Activated T-helper 1 cell treated with Interleukin-2 at 50 U/mL for 16 hours (primary cell): ENCODE measurements at regions not wholly inside any gene's neighbourhood (a gene's known extent, or its start where the extent isn't known, plus 50 kb on each side); places are given as distances from the start of the nearest gene placed in this dataset.
"Not testable (repeated sequence)": the region's sequence is repeated elsewhere in the genome, so short reads cannot be mapped to it uniquely, and the experiment has no call there.

ENCODE experiments used
- DNase-seq: peaks from one replicate; pipeline ENCODE4 v3.0.0-alpha.2; 2020; ENCODE audit warnings: low read depth

DNA sequence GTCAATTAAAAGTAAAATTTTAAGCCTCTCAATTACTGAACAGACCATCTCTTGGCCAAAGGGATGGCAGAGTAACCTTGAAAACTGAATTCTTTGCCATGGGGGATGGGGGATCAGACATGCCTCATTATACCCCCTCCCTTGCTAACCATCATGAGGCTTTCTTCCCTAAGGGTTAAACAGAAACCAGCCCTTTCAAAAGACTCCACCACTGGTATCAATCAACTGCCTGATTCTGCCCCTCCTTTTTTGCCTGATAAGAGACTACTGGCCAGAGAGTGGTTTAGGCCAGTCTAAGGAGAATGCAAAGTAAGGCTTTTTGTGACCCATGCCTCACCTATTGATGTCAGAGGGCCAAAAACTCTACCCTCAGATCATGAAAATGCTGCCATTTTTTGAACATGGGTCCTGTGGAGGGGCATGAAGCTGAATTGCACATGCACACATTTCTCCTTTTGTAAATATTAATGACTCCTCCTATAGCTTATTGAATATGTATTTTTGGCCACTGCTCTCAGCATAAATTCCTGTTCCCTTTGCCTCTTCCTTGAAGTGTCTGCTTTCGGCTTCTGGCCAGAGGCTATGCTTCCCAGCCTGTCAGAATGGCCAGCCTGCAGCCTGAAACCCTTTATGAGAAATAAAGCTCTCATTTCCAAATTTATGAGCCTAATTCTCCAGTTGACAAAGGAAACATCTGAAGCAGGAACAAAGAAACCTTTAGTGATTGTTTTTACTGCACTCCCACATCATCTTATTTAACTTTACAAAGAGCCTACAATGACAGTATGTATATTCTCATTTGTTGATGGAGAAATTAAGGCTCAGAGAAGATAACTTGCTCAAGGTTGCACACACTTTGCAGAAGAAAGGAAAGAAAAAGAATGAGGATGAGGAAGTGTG is 270.7 kb upstream of the CELF4 start:
- DNase-seq: no peak

DNA sequence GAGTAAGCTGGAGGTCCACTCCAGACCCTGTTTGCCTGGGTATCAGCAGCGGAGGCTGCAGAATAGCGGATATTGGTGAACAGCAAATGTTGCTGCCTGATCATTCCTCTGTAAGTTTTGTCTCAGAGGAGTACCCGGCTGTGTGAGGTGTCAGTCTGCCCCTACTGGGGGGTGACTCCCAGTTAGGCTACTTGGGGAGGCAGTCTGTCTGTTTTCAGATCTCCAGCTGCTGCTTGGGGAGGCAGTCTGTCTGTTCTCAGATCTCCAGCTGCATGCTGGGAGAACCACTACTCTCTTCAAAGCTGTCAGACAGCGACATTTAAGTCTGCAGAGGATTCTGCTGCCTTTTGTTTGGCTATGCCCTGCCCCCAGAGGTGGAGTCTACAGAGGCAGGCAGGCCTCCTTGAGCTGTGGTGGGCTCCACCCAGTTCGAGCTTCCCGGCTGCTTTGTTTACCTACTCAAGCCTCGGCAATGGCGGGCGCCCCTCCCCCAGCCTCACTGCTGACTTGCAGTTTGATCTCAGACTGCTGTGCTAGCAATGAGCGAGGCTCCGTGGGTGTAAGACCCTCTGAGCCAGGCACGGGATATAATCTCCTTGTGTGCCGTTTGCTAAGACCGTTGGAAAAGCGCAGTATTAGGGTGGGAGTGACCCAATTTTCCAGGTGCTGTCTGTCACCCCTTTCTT is 266.6 kb upstream of the CELF4 start:
- DNase-seq: not testable (repeated sequence)

- no peak for DNase-seq
Measured at GRCh38 chr18:37812961-37813360, 247.4 kb upstream of the CELF4 start.

DNA sequence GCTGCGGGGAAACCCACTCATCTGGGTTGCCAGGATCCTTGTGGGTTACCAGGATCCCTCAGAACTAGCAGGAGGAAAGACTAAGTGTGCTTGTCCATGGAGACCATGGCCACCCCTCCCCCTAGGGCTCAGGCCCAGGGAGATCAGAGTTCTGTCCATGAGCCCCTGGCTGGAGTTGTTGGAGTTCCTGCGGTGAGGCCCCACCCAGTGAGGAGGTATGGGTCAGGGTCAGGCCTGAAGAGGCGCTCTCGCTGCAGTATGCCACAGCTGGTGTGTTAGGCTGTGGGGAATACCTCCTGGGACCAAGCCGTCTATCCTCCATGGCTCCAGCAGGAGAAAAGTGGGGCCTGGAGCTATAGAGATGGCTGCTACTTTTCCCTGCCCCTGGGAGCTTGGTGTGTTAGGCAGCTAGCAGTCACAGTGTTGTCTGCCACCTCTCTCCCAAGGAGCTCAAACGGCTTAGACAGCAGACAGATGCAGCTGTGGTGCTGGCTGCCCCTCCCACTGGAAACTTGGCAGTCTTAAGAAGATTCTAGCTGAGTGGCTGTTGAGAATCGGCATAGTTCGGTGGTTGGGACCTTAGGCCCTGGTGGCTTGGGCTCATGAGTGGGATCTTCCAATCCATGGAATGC is 240.3 kb upstream of the CELF4 start:
- DNase-seq: no peak

DNA sequence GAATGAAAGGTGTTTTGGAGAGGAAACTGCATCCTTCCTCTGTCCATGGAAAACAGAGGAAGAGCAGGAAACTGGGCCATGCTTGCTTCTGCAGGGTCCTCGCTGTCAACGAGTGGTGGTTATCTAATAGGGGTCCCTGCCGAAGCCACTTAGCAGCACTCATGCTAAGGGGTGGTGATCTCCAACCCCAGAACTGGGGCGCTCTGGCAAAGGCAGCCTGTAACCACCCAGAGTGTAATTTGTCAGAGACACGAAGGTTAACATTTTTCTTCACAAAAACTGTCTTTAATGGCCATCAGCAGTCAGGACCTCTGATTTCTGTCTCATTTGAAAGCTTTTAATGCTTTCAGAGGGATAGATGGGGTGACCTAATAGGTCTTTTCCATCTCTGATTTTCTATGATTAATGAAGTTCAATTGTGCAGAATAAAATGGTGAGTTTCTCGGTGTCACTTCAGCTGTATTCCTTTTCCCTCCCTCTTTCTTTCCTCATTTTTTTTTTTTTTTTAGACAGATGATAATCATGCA is 231.3 kb upstream of the CELF4 start:
- no peak for DNase-seq

- DNase-seq: no peak
Measured at GRCh38 chr18:37787452-37787851, 221.9 kb upstream of the CELF4 start.

- no peak for DNase-seq
Measured at GRCh38 chr18:37783771-37784170, 218.2 kb upstream of the CELF4 start.

DNA sequence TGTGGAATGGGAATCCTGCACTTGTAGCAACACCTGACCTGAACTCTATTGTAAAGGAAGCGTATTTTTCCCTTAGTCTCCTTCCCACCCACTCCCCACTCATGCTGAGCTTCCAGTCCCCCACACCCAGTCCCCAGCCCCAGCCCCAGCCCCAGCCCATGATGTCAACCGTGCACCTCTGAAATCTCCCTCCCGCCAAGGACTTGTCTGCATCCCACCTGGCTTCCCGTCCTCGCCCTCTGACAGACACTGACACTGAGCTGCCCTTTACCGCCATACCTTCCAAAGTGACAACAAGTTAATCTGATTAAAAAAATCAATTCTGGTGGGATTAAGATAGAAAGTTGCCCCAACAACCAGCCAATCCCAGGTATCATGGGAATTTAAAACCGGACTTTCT is 213.6 kb upstream of the CELF4 start:
- DNase-seq: no peak

GRCh38 chr18:37778417-37779165 is 213.0 kb upstream of the CELF4 start:
- DNase-seq: no peak

DNA sequence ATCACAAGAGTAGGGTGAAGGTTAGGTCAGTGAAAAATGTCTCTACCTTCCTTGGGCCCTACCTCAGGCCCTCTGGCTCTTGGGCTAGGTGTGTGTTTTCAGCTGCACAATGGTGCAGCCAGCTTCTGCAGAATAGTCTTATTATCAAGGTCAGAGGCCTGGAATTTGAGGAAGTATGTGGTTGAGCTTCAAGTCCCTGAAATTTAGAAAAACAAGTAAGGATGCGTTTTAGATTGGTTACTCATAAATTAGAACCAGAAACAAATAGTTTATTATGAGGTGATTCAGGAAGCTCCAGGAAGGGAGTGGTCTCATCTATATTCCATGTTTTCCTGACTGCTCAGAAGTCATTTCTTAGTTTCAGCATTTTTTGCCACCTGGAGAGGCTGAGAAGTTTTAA is 204.2 kb upstream of the CELF4 start:
- DNase-seq: no peak

DNA sequence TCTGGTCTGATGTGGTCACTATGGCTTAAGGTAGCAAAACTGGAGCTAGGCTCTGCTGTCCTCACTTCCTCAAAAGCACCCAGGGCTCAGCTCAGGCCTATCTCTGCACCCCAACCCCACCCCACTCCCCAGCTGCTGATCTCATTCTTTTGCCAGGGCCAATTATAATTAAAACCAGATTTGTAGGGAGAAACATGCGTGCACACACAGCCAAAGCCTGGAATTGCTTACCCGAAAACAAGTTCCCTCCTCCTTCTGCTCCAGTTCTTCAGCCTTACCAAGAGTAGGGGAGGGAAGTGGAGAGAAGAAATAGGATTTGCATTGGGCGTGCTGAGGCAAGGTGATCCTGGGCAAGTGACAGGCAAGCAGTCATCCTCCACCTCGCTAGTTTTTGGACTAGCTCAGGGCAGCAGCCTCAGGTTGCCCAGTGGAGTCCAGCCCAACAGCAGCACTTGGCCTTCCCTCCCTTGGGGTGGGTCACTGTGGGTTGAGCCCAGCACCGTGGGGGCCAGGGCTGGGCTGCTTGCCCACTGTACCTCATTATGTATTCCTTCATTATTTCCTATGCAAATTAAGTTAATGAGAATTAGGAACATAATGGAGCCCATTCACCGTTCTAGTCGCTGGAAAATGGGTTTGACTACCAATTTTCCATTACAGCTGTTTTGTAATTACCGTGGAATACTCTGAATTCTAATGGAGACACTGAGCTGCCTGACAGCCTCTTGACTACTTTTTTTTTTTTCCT is 199.1 kb upstream of the CELF4 start:
- no peak for DNase-seq

- DNase-seq: no peak
Measured at GRCh38 chr18:37762076-37762621, 196.6 kb upstream of the CELF4 start.

- no peak for DNase-seq
Measured at GRCh38 chr18:37754141-37754540, 188.5 kb upstream of the CELF4 start.

DNA sequence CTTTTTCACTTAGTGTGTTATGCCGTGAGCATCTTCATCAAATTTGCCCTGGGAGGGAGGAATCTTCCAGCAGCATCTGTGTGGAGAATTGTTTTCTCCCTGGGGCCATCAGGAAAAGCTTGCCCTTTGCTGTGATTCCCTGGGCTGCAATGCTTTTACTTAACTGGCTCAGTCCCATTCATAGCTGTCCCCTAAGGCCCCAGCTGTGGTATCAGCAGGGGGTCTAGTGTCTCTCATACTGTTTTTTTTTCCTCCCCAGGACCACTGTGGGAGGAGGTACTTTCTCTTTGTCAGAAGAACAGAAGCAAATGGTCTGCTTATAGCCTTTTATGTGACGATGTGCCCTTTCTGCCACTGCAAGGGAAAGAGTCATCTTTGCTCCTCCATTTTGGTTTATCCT is 176.8 kb upstream of the CELF4 start:
- DNase-seq: no peak

DNA sequence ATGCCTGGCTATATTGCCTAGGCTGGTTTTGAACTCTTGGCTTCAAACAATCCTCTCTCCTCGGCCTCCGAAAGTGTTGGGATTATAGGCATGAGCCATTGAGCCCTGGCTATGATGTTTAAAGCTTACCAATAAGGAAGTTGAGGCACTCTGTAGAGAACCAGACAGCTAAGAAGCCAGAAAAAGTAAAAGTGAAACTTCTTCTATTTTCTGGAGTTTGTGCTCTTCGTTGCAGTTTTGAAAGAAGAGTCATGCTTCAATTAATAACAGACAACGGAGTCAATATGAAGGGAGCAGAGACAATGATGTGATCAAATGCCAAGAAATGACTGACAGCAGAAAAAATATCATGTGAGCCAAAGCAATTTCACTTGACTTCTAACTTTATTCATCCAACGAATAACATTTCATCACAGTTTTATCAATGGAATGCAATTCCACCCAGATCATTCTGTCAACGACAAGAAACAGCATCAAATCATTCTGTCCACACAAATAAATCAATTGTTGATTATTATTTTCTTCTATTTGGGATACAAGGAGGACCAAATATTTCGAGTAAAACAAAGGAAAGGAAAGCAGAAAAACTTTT is 175.5 kb upstream of the CELF4 start:
- no peak for DNase-seq

DNA sequence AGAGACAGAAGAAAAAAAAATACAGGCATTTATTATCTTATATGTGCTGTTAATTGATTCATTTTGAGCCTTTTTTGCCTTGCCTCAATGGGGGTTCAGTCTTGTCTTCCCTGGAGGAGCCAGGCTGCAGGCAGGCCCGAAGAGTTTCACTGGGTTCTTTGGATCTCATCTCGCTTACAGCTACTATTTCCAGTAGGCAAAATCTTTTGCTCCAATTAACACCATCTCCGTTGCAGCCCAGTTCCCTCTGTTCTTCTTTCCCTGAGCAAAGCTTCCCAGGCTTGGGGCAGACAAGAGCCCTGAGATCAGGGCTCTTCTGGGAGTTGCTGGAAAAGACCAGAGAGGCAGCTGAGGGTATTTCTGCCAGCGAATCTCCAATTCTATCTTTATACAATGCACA is 168.8 kb upstream of the CELF4 start:
- no peak for DNase-seq

DNA sequence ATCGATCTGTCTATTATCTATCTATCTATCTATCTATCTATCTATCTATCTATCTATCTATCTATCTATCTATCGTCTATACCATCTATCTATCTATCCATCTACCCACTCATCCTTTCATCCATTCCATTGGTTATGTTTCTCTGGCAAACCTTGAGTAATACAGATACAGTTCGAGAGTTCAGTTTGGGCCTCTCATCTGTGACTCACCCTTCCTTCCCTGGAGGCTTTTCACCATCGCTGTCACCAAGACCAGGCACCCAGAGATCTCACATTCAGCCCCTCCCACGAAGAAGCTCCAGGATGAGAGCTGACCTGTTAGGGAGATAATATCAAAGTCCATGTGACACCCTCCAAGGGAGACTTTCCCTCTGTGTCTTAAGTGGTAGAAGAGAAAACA is 164.1 kb upstream of the CELF4 start:
- DNase-seq: no peak

GRCh38 chr18:37724206-37724605 is 158.6 kb upstream of the CELF4 start:
- no peak for DNase-seq

- DNase-seq: no peak
Measured at GRCh38 chr18:37721544-37722522, 156.2 kb upstream of the CELF4 start.
